Pancreas (tissue), 10 donors: ENCODE measurements at regions not wholly inside any gene's neighbourhood (a gene's known extent, or its start where the extent isn't known, plus 50 kb on each side); places are given as distances from the start of the nearest gene placed in this dataset.

Experiments
- ATAC-seq, 4 donors: fragments of 200-7000 bp; cut with Tn5 transposase; one replicate each; pipeline versions ENCODE4 v1.8.0 to v1.9.1; 2020; ENCODE audit warnings: mild to moderate bottlenecking in 4 of 4, moderate library complexity in 4 of 4
- DNase-seq, 6 donors: peaks; one replicate each; pipeline ENCODE4 v3.0.0-alpha.2; 2020
- FAIRE-seq: peaks from 2 replicates; lab custom pipeline; 2012; peaks lifted over from hg19 to GRCh38; lab: Jason Lieb, UNC
- H3K27ac ChIP-seq, 4 donors: fragments of 200-600 bp; sonication (generic); 1 replicate in 3 of 4; 2 replicates in 1 of 4; pipeline versions ENCODE4 v1.5.0 to v1.8.0; 2020
- H3K27me3 ChIP-seq, 4 donors: fragments of 200-600 bp; one replicate each; pipeline ENCODE4 v1.8.0; 2021
- H3K36me3 ChIP-seq, 3 donors: fragments of 200-600 bp; sonication (generic) in 1 of 3; one replicate each; pipeline versions ENCODE4 v1.5.0 to v1.8.0; 2020 to 2021
- H3K4me1 ChIP-seq, 3 donors: fragments of 200-600 bp; one replicate each; pipeline ENCODE4 v1.8.0; 2021
- H3K4me3 ChIP-seq, 4 donors: fragments of 200-600 bp; sonication (generic) in 2 of 4; one replicate each; pipeline versions ENCODE4 v1.5.0 to v1.8.0; 2020 to 2021
- H3K9me3 ChIP-seq, 4 donors: fragments of 200-600 bp; one replicate each; pipeline ENCODE4 v1.8.0; 2021
- CTCF ChIP-seq, 4 donors: fragments of 200-600 bp; sonication (generic) in 3 of 4; IDR thresholded peaks; one replicate each; pipeline versions ENCODE4 v1.5.0 to v1.8.0; 2021; ENCODE audit warnings: antibody characterized with exemption in 4 of 4
- WGBS, 2 donors: extraction: QIAGEN DNeasy Blood & Tissue Kit; methylation state at CpG; one replicate each; pipeline ENCODE4 v1.1.7; 2013; 5-methylcytosine and 5-hydroxymethylcytosine counted together
- intact Hi-C, 3 donors: fragments of 100-400 bp; cut with DNase I; formaldehyde crosslinking; loops; one replicate each; pipeline versions ENCODE4 v1.11.1 to v1.14.2; 2022
- donor health status: healthy with polysubstance abuse.
- donor health status: DM: no; HTN: no; CAD: no; lungs with moderate emphysema.
- donor health status: DM: no; HTN: no; CAD: no.
- donor health status: control.
- donor health status: control.
- donor health status: Bipolar disorder and iron deficiency.
- donor health status: DM: yes; HTN: yes; CAD: no.
- donor health status: DM: no; HTN: no; CAD: no.
- donor health status: DM: no; HTN: no; CAD: no.
- donor health status: DM: yes; HTN: yes; CAD: no.

- FAIRE-seq (no peak), ATAC-seq (no peak), DNase-seq (no peak)
- no peak for TF ChIP-seq CTCF (IDR thresholded peaks at IDR 0.05)
- WGBS, 2 donors = 45 to 70% methylated on average over 2 of the region's 2 CpGs
- Histone ChIP-seq H3K4me1 (no peaks in the 10 kb centered on the region), H3K27ac (no peak overlapping the region), H3K9me3 (peaks cover 0 to 3% (median 0%) of the 10 kb centered on the region in 4 donors), H3K36me3 (no peaks in the 10 kb centered on the region), H3K27me3 (no peaks in the 10 kb centered on the region), H3K4me3 (no peak overlapping the region)
- intact Hi-C loops = no loop called here
These were observed 145.7 kb upstream of the LUZP2 start for GRCh38 chr11:24351179-24351578.

GRCh38 chr11:24356501-24356900 lies 140.4 kb upstream of the LUZP2 start:
- no peaks in the 10 kb centered on the region for H3K36me3 ChIP-seq
- intact Hi-C loops = no loop called here
- no peak for DNase-seq
- no peak overlapping the region for H3K27ac ChIP-seq
- 45 to 54% methylated on average over 3 of the region's 3 CpGs for WGBS, 2 donors
- no peak overlapping the region for H3K4me3 ChIP-seq
- TF ChIP-seq CTCF (IDR thresholded peaks at IDR 0.05) = no peak
- H3K9me3 ChIP-seq = no peaks in the 10 kb centered on the region
- H3K27me3 ChIP-seq = no peaks in the 10 kb centered on the region
- no peaks in the 10 kb centered on the region for H3K4me1 ChIP-seq
- no peak for ATAC-seq
- FAIRE-seq = no peak

GRCh38 chr11:24357620-24358410 lies 139.0 kb upstream of the LUZP2 start:
- Histone ChIP-seq H3K4me1 (no peaks in the 10 kb centered on the region), H3K27ac (no peak overlapping the region)
- no peak for FAIRE-seq

GRCh38 chr11:24372491-24372890 lies 124.4 kb upstream of the LUZP2 start:
- Histone ChIP-seq H3K4me1 (no peaks in the 10 kb centered on the region), H3K4me3 (no peak overlapping the region), H3K27ac (no peak overlapping the region), H3K36me3 (no peaks in the 10 kb centered on the region), H3K27me3 (no peaks in the 10 kb centered on the region), H3K9me3 (no peaks in the 10 kb centered on the region)
- no peak for DNase-seq
- no peak for FAIRE-seq
- WGBS, 2 donors = 47 to 57% methylated on average over 1 of the region's 1 CpG
- intact Hi-C loops = no loop called here
- no peak for TF ChIP-seq CTCF (IDR thresholded peaks at IDR 0.05)
- no peak for ATAC-seq

More at GRCh38 chr11:24357620-24358410, 139.0 kb upstream of the LUZP2 start:
- Histone ChIP-seq H3K36me3 (no peaks in the 10 kb centered on the region), H3K27me3 (no peaks in the 10 kb centered on the region), H3K4me3 (no peak overlapping the region), H3K9me3 (no peaks in the 10 kb centered on the region)
- ATAC-seq (no peak), DNase-seq (no peak)
- WGBS, 2 donors = 64 to 67% methylated on average over 8 of the region's 8 CpGs
- intact Hi-C loops = no loop called here
- TF ChIP-seq CTCF (IDR thresholded peaks at IDR 0.05) = no peak

- no peaks in the 10 kb centered on the region for H3K27me3 ChIP-seq
- no peak for TF ChIP-seq CTCF (IDR thresholded peaks at IDR 0.05)
- DNase-seq (no peak), FAIRE-seq (no peak), ATAC-seq (no peak)
- WGBS, 2 donors = 61 to 67% methylated on average over 1 of the region's 1 CpG
- no peaks in the 10 kb centered on the region for H3K9me3 ChIP-seq
- no peak overlapping the region for H3K27ac ChIP-seq
- H3K36me3 ChIP-seq = no peaks in the 10 kb centered on the region
- H3K4me1 ChIP-seq = no peaks in the 10 kb centered on the region
- intact Hi-C loops = no loop called here
- no peak overlapping the region for H3K4me3 ChIP-seq
These were observed 123.3 kb upstream of the LUZP2 start for GRCh38 chr11:24373516-24373915.
